ENCODE measurements at regions not wholly inside any gene's neighbourhood (a gene's known extent, or its start where the extent isn't known, plus 50 kb on each side); places are given as distances from the start of the nearest gene placed in this dataset.

GRCh38 chr2:236862961-236863728 is 222.5 kb upstream of the COPS8 start:
- H4K20me1 ChIP-seq (ENCODE audit: control insufficient read depth, extremely low read depth, insufficient read depth, low read length): no peaks in the 10 kb centered on the region
- peaks cover 3% of the 10 kb centered on the region for H3K4me1 ChIP-seq (ENCODE audit: control insufficient read depth, extremely low read depth, insufficient read depth, low read length)
- H3K9me3 ChIP-seq (ENCODE audit: control insufficient read depth, insufficient read depth, low read depth, low read length): no peaks in the 10 kb centered on the region
- no peaks in the 10 kb centered on the region for H3K36me3 ChIP-seq (ENCODE audit: control insufficient read depth, insufficient read depth, low read length)
- H3K4me2 ChIP-seq (ENCODE audit: extremely low read depth, insufficient read depth, low read length): no peak overlapping the region
- no peaks in the 10 kb centered on the region for H3K27me3 ChIP-seq (ENCODE audit: control insufficient read depth, insufficient read depth, low read length)
- no peak for TF ChIP-seq EZH2 (IDR thresholded peaks at IDR 0.05; ENCODE audit: low read length, missing control alignments)
- no peak for TF ChIP-seq CTCF (conservative IDR thresholded peaks at IDR 0.05 in 1 of 2, IDR thresholded peaks at IDR 0.05 in 1 of 2; ENCODE audit: low read depth in 1 of 2, low read length in 2 of 2)
- no peak overlapping the region for H3K4me3 ChIP-seq (replicated peaks in 1 of 4; ENCODE audit: control extremely low read depth in 1 of 4, insufficient read depth in 1 of 4, low read depth in 3 of 4, low read length in 4 of 4)
- peak; percentile 52 to 89 for DNase-seq (ENCODE audit: low read depth in 2 of 2)
- H2AFZ ChIP-seq (ENCODE audit: low read length): no peak overlapping the region
- H3K79me2 ChIP-seq (ENCODE audit: control insufficient read depth, insufficient read depth, low read length): no peaks in the 10 kb centered on the region
- peak overlapping the region; percentile 30 for H3K27ac ChIP-seq (ENCODE audit: insufficient read depth, low read length)
- H3K9ac ChIP-seq (ENCODE audit: insufficient read depth, low read length): no peak overlapping the region

- no peak overlapping the region for H3K4me2 ChIP-seq (ENCODE audit: extremely low read depth, insufficient read depth, low read length)
- no peaks in the 10 kb centered on the region for H3K36me3 ChIP-seq (ENCODE audit: control insufficient read depth, insufficient read depth, low read length)
- H4K20me1 ChIP-seq (ENCODE audit: control insufficient read depth, extremely low read depth, insufficient read depth, low read length): no peaks in the 10 kb centered on the region
- no peaks in the 10 kb centered on the region for H3K27me3 ChIP-seq (ENCODE audit: control insufficient read depth, insufficient read depth, low read length)
- H3K27ac ChIP-seq (ENCODE audit: insufficient read depth, low read length): peak overlapping the region; percentile 30
- no peak overlapping the region for H2AFZ ChIP-seq (ENCODE audit: low read length)
- TF ChIP-seq CTCF (conservative IDR thresholded peaks at IDR 0.05 in 1 of 2, IDR thresholded peaks at IDR 0.05 in 1 of 2; ENCODE audit: low read depth in 1 of 2, low read length in 2 of 2): no peak
- TF ChIP-seq EZH2 (IDR thresholded peaks at IDR 0.05; ENCODE audit: low read length, missing control alignments): no peak
- H3K4me1 ChIP-seq (ENCODE audit: control insufficient read depth, extremely low read depth, insufficient read depth, low read length): peaks cover 3% of the 10 kb centered on the region
- no peaks in the 10 kb centered on the region for H3K9me3 ChIP-seq (ENCODE audit: control insufficient read depth, insufficient read depth, low read depth, low read length)
- H3K9ac ChIP-seq (ENCODE audit: insufficient read depth, low read length): no peak overlapping the region
- no peak overlapping the region for H3K4me3 ChIP-seq (replicated peaks in 1 of 4; ENCODE audit: control extremely low read depth in 1 of 4, insufficient read depth in 1 of 4, low read depth in 3 of 4, low read length in 4 of 4)
- no peak for DNase-seq (ENCODE audit: low read depth in 2 of 2)
- no peaks in the 10 kb centered on the region for H3K79me2 ChIP-seq (ENCODE audit: control insufficient read depth, insufficient read depth, low read length)
Measured at GRCh38 chr2:236863729-236864126, 222.0 kb upstream of the COPS8 start.

GRCh38 chr2:236865052-236865451 is 220.6 kb upstream of the COPS8 start:
- Histone ChIP-seq H3K36me3 (ENCODE audit: control insufficient read depth, insufficient read depth, low read length) (no peaks in the 10 kb centered on the region), H3K4me3 (replicated peaks in 1 of 4; ENCODE audit: control extremely low read depth in 1 of 4, insufficient read depth in 1 of 4, low read depth in 3 of 4, low read length in 4 of 4) (no peak overlapping the region), H3K27ac (ENCODE audit: insufficient read depth, low read length) (no peak overlapping the region), H3K4me1 (ENCODE audit: control insufficient read depth, extremely low read depth, insufficient read depth, low read length) (peaks cover 3% of the 10 kb centered on the region), H3K27me3 (ENCODE audit: control insufficient read depth, insufficient read depth, low read length) (no peaks in the 10 kb centered on the region), H3K9ac (ENCODE audit: insufficient read depth, low read length) (no peak overlapping the region), H3K9me3 (ENCODE audit: control insufficient read depth, insufficient read depth, low read depth, low read length) (no peaks in the 10 kb centered on the region), H4K20me1 (ENCODE audit: control insufficient read depth, extremely low read depth, insufficient read depth, low read length) (no peaks in the 10 kb centered on the region), H2AFZ (ENCODE audit: low read length) (no peak overlapping the region), H3K4me2 (ENCODE audit: extremely low read depth, insufficient read depth, low read length) (no peak overlapping the region), H3K79me2 (ENCODE audit: control insufficient read depth, insufficient read depth, low read length) (no peaks in the 10 kb centered on the region)
- no peak for DNase-seq (ENCODE audit: low read depth in 2 of 2)
- TF ChIP-seq CTCF (conservative IDR thresholded peaks at IDR 0.05 in 1 of 2, IDR thresholded peaks at IDR 0.05 in 1 of 2; ENCODE audit: low read depth in 1 of 2, low read length in 2 of 2): no peak
- TF ChIP-seq EZH2 (IDR thresholded peaks at IDR 0.05; ENCODE audit: low read length, missing control alignments): no peak

All from fibroblast of lung (primary cell).